H9 (cell line): ENCODE measurements at regions not wholly inside any gene's neighbourhood (a gene's known extent, or its start where the extent isn't known, plus 50 kb on each side); places are given as distances from the start of the nearest gene placed in this dataset.

ENCODE experiments used
- DNase-seq: peaks from one replicate; pipeline ENCODE4 v3.0.0-alpha.2; 2017
- H2AFZ ChIP-seq: one replicate; pipeline ENCODE4 v1.6.1; 2013; ENCODE audit warnings: mild to moderate bottlenecking, low read length, control low read depth, moderate library complexity
- H2AK5ac ChIP-seq: 2 replicates; pipeline ENCODE4 v1.6.1; 2013; ENCODE audit warnings: low read length, control low read depth, mixed read lengths; ENCODE audit not compliant: insufficient read length
- H2BK120ac ChIP-seq: one replicate; pipeline ENCODE4 v1.6.1; 2013; ENCODE audit warnings: low read depth, mild to moderate bottlenecking, low read length, control low read depth, inconsistent platforms; ENCODE audit not compliant: poor library complexity, severe bottlenecking
- H2BK12ac ChIP-seq: 2 replicates; pipeline ENCODE4 v1.6.1; 2013; ENCODE audit warnings: low read length, control low read depth, mixed read lengths, low read depth; ENCODE audit not compliant: insufficient read length
- H2BK15ac ChIP-seq: 2 replicates; pipeline ENCODE4 v1.6.1; 2013; ENCODE audit warnings: low read depth, low read length, control low read depth
- H2BK20ac ChIP-seq: one replicate; pipeline ENCODE4 v1.6.1; 2013; ENCODE audit warnings: low read depth, mild to moderate bottlenecking, low read length, control low read depth, inconsistent platforms; ENCODE audit not compliant: poor library complexity, severe bottlenecking
- H2BK5ac ChIP-seq: 2 replicates; pipeline ENCODE4 v1.6.1; 2013; ENCODE audit warnings: low read length, control low read depth, mixed read lengths; ENCODE audit not compliant: insufficient read length
- H3K14ac ChIP-seq: 2 replicates; pipeline ENCODE4 v1.6.1; 2013; ENCODE audit warnings: low read length, control low read depth; ENCODE audit not compliant: insufficient read depth
- H3K18ac ChIP-seq: 2 replicates; pipeline ENCODE4 v1.6.1; 2013; ENCODE audit warnings: low read depth, mild to moderate bottlenecking, mixed read lengths, low read length, control low read depth; ENCODE audit not compliant: insufficient read length
- H3K23ac ChIP-seq: 2 replicates; pipeline ENCODE4 v1.6.1; 2013; ENCODE audit warnings: low read length, control low read depth, mixed read lengths, low read depth; ENCODE audit not compliant: insufficient read length
- H3K23me2 ChIP-seq: 2 replicates; pipeline ENCODE4 v1.6.1; 2013; ENCODE audit warnings: low read depth, mild to moderate bottlenecking, mixed read lengths, low read length, control low read depth; ENCODE audit not compliant: insufficient read length, poor library complexity, severe bottlenecking
- H3K27ac ChIP-seq: 2 replicates; pipeline ENCODE4 v1.5.1; 2013; ENCODE audit warnings: low read length, control low read depth, mixed read lengths, low read depth; ENCODE audit not compliant: insufficient read length
- H3K27me3 ChIP-seq: 2 replicates; pipeline ENCODE4 v1.6.1; 2013; ENCODE audit warnings: low read length, control low read depth, inconsistent platforms; ENCODE audit not compliant: insufficient read depth
- H3K4ac ChIP-seq: 2 replicates; pipeline ENCODE4 v1.6.1; 2013; ENCODE audit warnings: low read depth, mild to moderate bottlenecking, control low read depth, inconsistent platforms, low read length, moderate library complexity
- H3K4me1 ChIP-seq: 2 replicates; pipeline ENCODE4 v1.6.1; 2013; ENCODE audit warnings: low read length, control low read depth, inconsistent platforms; ENCODE audit not compliant: insufficient read depth
- H3K4me2 ChIP-seq: 2 replicates; pipeline ENCODE4 v1.6.1; 2013; ENCODE audit warnings: low read length, control low read depth, mixed read lengths; ENCODE audit not compliant: insufficient read length, insufficient read depth
- H3K56ac ChIP-seq: 2 replicates; pipeline ENCODE4 v1.6.1; 2013; ENCODE audit warnings: low read depth, mild to moderate bottlenecking, mixed read lengths, low read length, control low read depth; ENCODE audit not compliant: insufficient read length
- H3K79me1 ChIP-seq: 2 replicates; pipeline ENCODE4 v1.6.1; 2013; ENCODE audit warnings: low read depth, mild to moderate bottlenecking, moderate library complexity, low read length, control low read depth, inconsistent platforms; ENCODE audit not compliant: insufficient read depth, poor library complexity, severe bottlenecking
- H3K79me2 ChIP-seq: 2 replicates; pipeline ENCODE4 v1.6.1; 2013; ENCODE audit warnings: low read length, control low read depth, inconsistent platforms; ENCODE audit not compliant: insufficient read depth
- H3K9ac ChIP-seq: 2 replicates; pipeline ENCODE4 v1.6.1; 2013; ENCODE audit warnings: low read length, control low read depth, mixed read lengths; ENCODE audit not compliant: insufficient read length; ENCODE audit errors: extremely low read depth
- H3K9me3 ChIP-seq: one replicate; pipeline ENCODE4 v1.6.1; 2013; ENCODE audit warnings: low read depth, low read length, inconsistent platforms; ENCODE audit not compliant: control insufficient read depth
- H3T11ph ChIP-seq: one replicate; pipeline ENCODE4 v1.6.1; 2013; ENCODE audit warnings: mild to moderate bottlenecking, low read length, control low read depth, inconsistent platforms
- H4K20me1 ChIP-seq: one replicate; pipeline ENCODE4 v1.6.1; 2013; ENCODE audit not compliant: control insufficient read depth, insufficient read length, insufficient read depth
- H4K5ac ChIP-seq: 2 replicates; pipeline ENCODE4 v1.6.1; 2013; ENCODE audit warnings: low read depth, mild to moderate bottlenecking, mixed read lengths, low read length, control low read depth; ENCODE audit not compliant: insufficient read length
- H4K8ac ChIP-seq: replicated peaks from 2 replicates; pipeline ENCODE4 v1.6.1; 2013; ENCODE audit warnings: low read length, control low read depth, mixed read lengths, low read depth; ENCODE audit not compliant: insufficient read length
- H4K91ac ChIP-seq: 2 replicates; pipeline ENCODE4 v1.6.1; 2013; ENCODE audit warnings: low read depth, mild to moderate bottlenecking, moderate library complexity, mixed read lengths, low read length, control low read depth; ENCODE audit not compliant: insufficient read length
- H3K27ac Mint-ChIP-seq, 3 experiments: 2 replicates in 2 of 3; 3 replicates in 1 of 3; pipeline ENCODE4 v1.8.0; 2020 to 2021; ENCODE audit warnings: mixed read lengths in 3 of 3, mild to moderate bottlenecking in 1 of 3, moderate library complexity in 1 of 3
- H3K27me3 Mint-ChIP-seq: 2 replicates; pipeline ENCODE4 v1.8.0; 2021; ENCODE audit warnings: low read depth, mild to moderate bottlenecking, moderate library complexity, mixed read lengths
- H3K36me3 Mint-ChIP-seq, 3 experiments: 2 replicates in 2 of 3; 3 replicates in 1 of 3; pipeline ENCODE4 v1.8.0; 2020 to 2021; ENCODE audit warnings: low read depth in 3 of 3, mixed read lengths in 3 of 3; ENCODE audit not compliant: insufficient read depth in 1 of 3
- H3K4me1 Mint-ChIP-seq, 2 experiments: 2 replicates each; pipeline ENCODE4 v1.8.0; 2020; ENCODE audit warnings: mixed read lengths in 2 of 2
- H3K4me3 Mint-ChIP-seq, 2 experiments: 2 replicates in 1 of 2; 3 replicates in 1 of 2; pipeline ENCODE4 v1.8.0; 2020 to 2021; ENCODE audit warnings: mild to moderate bottlenecking in 2 of 2, mixed read lengths in 2 of 2, moderate library complexity in 1 of 2
- H3K9me3 Mint-ChIP-seq, 2 experiments: 2 replicates in 1 of 2; 3 replicates in 1 of 2; pipeline ENCODE4 v1.8.0; 2020; ENCODE audit warnings: mild to moderate bottlenecking in 2 of 2, mixed read lengths in 2 of 2, moderate library complexity in 1 of 2
- WGBS: extraction: QIAGEN DNeasy Blood & Tissue Kit; methylation state at CpG from one replicate; pipeline ENCODE4 v1.1.7; 2013; ENCODE audit warnings: missing lambda C conversion rate, low lambda C conversion rate, mixed read lengths; ENCODE audit not compliant: insufficient read length; ENCODE audit errors: extremely low coverage; 5-methylcytosine and 5-hydroxymethylcytosine counted together
- TF ChIP-seq, protein P1 (sequence below): fragments of 200-600 bp; sonication (generic); conservative IDR thresholded peaks from 3 replicates; pipeline ENCODE4 v1.8.0; 2021; ENCODE audit warnings: antibody characterized with exemption, mild to moderate bottlenecking

DNA sequence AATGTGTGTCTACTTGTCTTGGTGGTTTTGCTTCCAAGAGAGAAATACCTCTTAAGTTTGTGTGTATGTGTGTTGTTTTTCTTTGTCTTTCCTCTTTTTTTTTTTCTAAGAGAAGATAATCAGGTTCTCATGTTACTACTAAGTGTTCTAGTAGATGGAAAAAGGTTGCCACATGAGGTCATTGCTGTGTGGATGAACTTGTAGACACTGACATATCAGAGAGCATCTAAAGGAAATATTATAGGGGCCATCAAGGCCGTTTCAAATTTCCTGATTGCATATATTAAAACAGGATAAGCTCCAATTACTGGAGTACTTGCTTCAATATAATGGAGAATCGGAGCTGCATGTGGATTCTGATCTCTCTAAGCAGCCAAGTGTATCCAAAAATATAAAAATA, 747.5 kb downstream of the NR2F2 start:
- Histone ChIP-seq H2AK5ac (no peak overlapping the region), H3K23me2 (no peaks in the 10 kb centered on the region), H3K56ac (no peak overlapping the region), H3K79me2 (no peaks in the 10 kb centered on the region), H3T11ph (no peak overlapping the region), H3K23ac (no peak overlapping the region), H3K27ac (no peak overlapping the region), H2AFZ (no peak overlapping the region), H2BK12ac (no peak overlapping the region), H3K4ac (no peak overlapping the region), H3K4me2 (no peak overlapping the region), H2BK15ac (no peak overlapping the region), H4K20me1 (no peaks in the 10 kb centered on the region), H2BK5ac (no peak overlapping the region), H4K8ac (no peak overlapping the region), H4K91ac (no peak overlapping the region), H3K18ac (no peak overlapping the region), H2BK120ac (no peak overlapping the region), H3K79me1 (no peaks in the 10 kb centered on the region), H3K27me3 (no peaks in the 10 kb centered on the region), H4K5ac (no peak overlapping the region), H3K9ac (no peak overlapping the region), H2BK20ac (no peak overlapping the region), H3K14ac (no peak overlapping the region), H3K9me3 (no peaks in the 10 kb centered on the region), H3K4me1 (no peaks in the 10 kb centered on the region)
- WGBS, result no CpG with 5 or more reads among the region's 2 CpGs
- no peak for DNase-seq
- TF ChIP-seq, protein P1, sequence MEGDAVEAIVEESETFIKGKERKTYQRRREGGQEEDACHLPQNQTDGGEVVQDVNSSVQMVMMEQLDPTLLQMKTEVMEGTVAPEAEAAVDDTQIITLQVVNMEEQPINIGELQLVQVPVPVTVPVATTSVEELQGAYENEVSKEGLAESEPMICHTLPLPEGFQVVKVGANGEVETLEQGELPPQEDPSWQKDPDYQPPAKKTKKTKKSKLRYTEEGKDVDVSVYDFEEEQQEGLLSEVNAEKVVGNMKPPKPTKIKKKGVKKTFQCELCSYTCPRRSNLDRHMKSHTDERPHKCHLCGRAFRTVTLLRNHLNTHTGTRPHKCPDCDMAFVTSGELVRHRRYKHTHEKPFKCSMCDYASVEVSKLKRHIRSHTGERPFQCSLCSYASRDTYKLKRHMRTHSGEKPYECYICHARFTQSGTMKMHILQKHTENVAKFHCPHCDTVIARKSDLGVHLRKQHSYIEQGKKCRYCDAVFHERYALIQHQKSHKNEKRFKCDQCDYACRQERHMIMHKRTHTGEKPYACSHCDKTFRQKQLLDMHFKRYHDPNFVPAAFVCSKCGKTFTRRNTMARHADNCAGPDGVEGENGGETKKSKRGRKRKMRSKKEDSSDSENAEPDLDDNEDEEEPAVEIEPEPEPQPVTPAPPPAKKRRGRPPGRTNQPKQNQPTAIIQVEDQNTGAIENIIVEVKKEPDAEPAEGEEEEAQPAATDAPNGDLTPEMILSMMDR, result no peak
- Mint-ChIP-seq H3K36me3 (peaks cover 0 to 5% (median 4%) of the 10 kb centered on the region in 3 experiments; a peak in 4 of 7 replicates), H3K4me1 (peaks cover 3% of the 10 kb centered on the region in 2 experiments; a peak in 2 of 4 replicates), H3K27ac (no peak overlapping the region), H3K9me3 (peaks cover 2 to 3% of the 10 kb centered on the region in 2 experiments; a peak in 1 of 5 replicates), H3K27me3 (no peaks in the 10 kb centered on the region), H3K4me3 (no peak overlapping the region)
